Caco-2 (cell line): ENCODE measurements at regions not wholly inside any gene's neighbourhood (a gene's known extent, or its start where the extent isn't known, plus 50 kb on each side); places are given as distances from the start of the nearest gene placed in this dataset.

Experiments
- BruUV-seq: library from RNA; stranded (reverse); fragments of 400-500 nt; replicated peaks from 2 replicates; lab custom pipeline; 2021; lab: Mats Ljungman, UMichigan
- CTCF ChIA-PET: fragments of 300-600 bp; sonication (Branson Sonifier 250); formaldehyde crosslinking; loops from one replicate; lab custom pipeline; 2022; ENCODE audit warnings: antibody characterized with exemption; lab: Charles Lee
- POLR2A ChIA-PET: fragments of 300-600 bp; sonication (Branson Sonifier 250); formaldehyde crosslinking; loops from one replicate; lab custom pipeline; 2022; ENCODE audit warnings: antibody characterized with exemption; lab: Charles Lee
- DNase-seq, 2 experiments: peaks; one replicate each; pipeline versions ENCODE4 v3.0.0 to v3.0.0-alpha.2; 2020 to 2022
- H3K27me3 ChIP-seq: replicated peaks from 2 replicates; pipeline ENCODE4 v1.6.0; 2011; ENCODE audit warnings: low read length; ENCODE audit not compliant: control insufficient read depth, insufficient read depth
- H3K36me3 ChIP-seq: 2 replicates; pipeline ENCODE4 v1.5.1; 2011; ENCODE audit warnings: low read length; ENCODE audit not compliant: control insufficient read depth, insufficient read depth
- H3K4me1 ChIP-seq: fragments of 250-450 bp; sonication (Bioruptor Pico); 2 replicates; pipeline ENCODE4 v1.5.1; 2020; ENCODE audit warnings: mild to moderate bottlenecking
- H3K4me3 ChIP-seq: 2 replicates; pipeline ENCODE4 v1.5.1; 2011; ENCODE audit warnings: low read depth, mild to moderate bottlenecking, control low read depth, low read length
- H3K9me3 ChIP-seq: fragments of 250-450 bp; sonication (Bioruptor Pico); 2 replicates; pipeline ENCODE4 v1.5.1; 2020; ENCODE audit warnings: mild to moderate bottlenecking, moderate library complexity
- H3K27ac Mint-ChIP-seq: one replicate; pipeline ENCODE4 v1.8.0; 2022; ENCODE audit warnings: mixed read lengths; ENCODE audit not compliant: unreplicated experiment
- H3K27me3 Mint-ChIP-seq: one replicate; pipeline ENCODE4 v1.8.0; 2022; ENCODE audit warnings: mixed read lengths; ENCODE audit not compliant: insufficient read depth, unreplicated experiment
- H3K36me3 Mint-ChIP-seq: one replicate; pipeline ENCODE4 v1.8.0; 2022; ENCODE audit warnings: mild to moderate bottlenecking, mixed read lengths; ENCODE audit not compliant: insufficient read depth, unreplicated experiment
- H3K4me1 Mint-ChIP-seq: one replicate; pipeline ENCODE4 v1.8.0; 2022; ENCODE audit warnings: low read depth, mixed read lengths; ENCODE audit not compliant: unreplicated experiment
- H3K4me3 Mint-ChIP-seq: one replicate; pipeline ENCODE4 v1.8.0; 2022; ENCODE audit warnings: mild to moderate bottlenecking, moderate library complexity, mixed read lengths; ENCODE audit not compliant: unreplicated experiment
- H3K9me3 Mint-ChIP-seq: one replicate; pipeline ENCODE4 v1.8.0; 2022; ENCODE audit warnings: mixed read lengths; ENCODE audit not compliant: unreplicated experiment
- CTCF ChIP-seq, 2 experiments: fragments of 200-600 bp in 1 of 2; IDR thresholded peaks; 1 replicate in 1 of 2; 2 replicates in 1 of 2; pipeline versions ENCODE4 v1.5.1 to v1.8.0; 2011 to 2022; ENCODE audit warnings: antibody characterized with exemption in 1 of 2, control low read depth in 1 of 2, inconsistent platforms in 1 of 2, low read depth in 1 of 2, low read length in 1 of 2, mild to moderate bottlenecking in 1 of 2, moderate library complexity in 1 of 2; ENCODE audit not compliant: insufficient read depth in 1 of 2, severe bottlenecking in 1 of 2, unreplicated experiment in 1 of 2
- intact Hi-C: fragments of 100-400 bp; cut with micrococcal nuclease; formaldehyde crosslinking; loops from one replicate; pipeline ENCODE4 v1.10.0; 2022; ENCODE audit not compliant: unreplicated experiment

- no peak for TF ChIP-seq CTCF (IDR thresholded peaks at IDR 0.05; ENCODE audit: insufficient read depth in 1 of 2, low read depth in 1 of 2, low read length in 1 of 2, severe bottlenecking in 1 of 2, unreplicated experiment in 1 of 2)
- Mint-ChIP-seq H3K27ac (no peak overlapping the region), H3K4me3 (no peak overlapping the region), H3K27me3 (no peaks in the 10 kb centered on the region), H3K9me3 (no peaks in the 10 kb centered on the region), H3K36me3 (no peaks in the 10 kb centered on the region), H3K4me1 (no peaks in the 10 kb centered on the region)
- DNase-seq: no peak
- intact Hi-C loops: no loop called here
- no TSS peak for BruUV-seq
- H3K27me3 ChIP-seq: no peaks in the 10 kb centered on the region
- no peaks in the 10 kb centered on the region for H3K4me1 ChIP-seq
- H3K9me3 ChIP-seq: no peaks in the 10 kb centered on the region
- POLR2A ChIA-PET: no interaction called here
- H3K36me3 ChIP-seq: no peaks in the 10 kb centered on the region
- CTCF ChIA-PET: no interaction called here
- H3K4me3 ChIP-seq: no peak overlapping the region
Measured at GRCh38 chr5:165559645-165560044, 2054.2 kb downstream of the MAT2B start.

DNA sequence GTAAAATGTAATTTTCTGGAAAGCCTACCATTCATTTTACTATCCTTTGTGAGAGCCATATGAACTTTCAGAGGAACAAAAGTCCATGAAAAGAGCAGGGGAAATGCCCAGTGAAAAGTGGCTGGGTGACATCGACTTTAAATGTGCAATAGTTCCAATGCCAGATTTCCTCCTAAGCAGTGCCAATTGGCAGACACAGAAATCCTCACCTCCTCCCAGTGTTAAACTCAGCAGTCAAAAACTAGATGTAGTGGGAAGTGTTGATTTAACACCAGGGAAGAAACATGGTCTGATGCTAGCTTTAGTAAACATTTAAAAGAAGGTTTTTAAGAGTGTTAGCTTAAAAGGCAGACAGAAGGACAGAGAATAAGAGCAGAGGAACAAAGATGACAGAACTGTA is 2055.2 kb downstream of the MAT2B start:
- POLR2A ChIA-PET: no interaction called here
- Mint-ChIP-seq H3K9me3 (no peaks in the 10 kb centered on the region), H3K27me3 (no peaks in the 10 kb centered on the region)

DNA sequence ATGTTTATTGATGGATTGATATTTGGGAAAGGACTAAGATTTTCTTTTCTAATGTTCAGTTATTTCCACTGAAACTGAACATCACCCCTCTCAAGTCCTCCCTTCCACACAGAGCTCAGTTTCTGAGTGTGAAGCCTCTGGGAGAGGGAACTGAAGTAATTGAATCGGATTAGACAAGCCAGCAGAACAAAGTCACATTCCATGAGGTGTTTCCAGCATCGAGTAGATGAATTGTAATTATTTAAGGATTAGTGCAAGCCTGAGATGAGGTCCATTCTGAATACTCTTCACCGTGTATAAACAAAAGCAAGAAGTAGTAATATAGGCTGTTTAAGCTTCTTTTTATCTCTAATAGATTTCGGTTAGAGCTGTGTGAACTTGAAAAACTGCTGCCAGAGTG is 2060.5 kb downstream of the MAT2B start:
- intact Hi-C loops: no loop called here
- H3K9me3 ChIP-seq: no peaks in the 10 kb centered on the region
- H3K9me3 Mint-ChIP-seq: no peaks in the 10 kb centered on the region
- DNase-seq: no peak
- no peaks in the 10 kb centered on the region for H3K36me3 Mint-ChIP-seq
- no peaks in the 10 kb centered on the region for H3K4me1 ChIP-seq
- no TSS peak for BruUV-seq
- no peak for TF ChIP-seq CTCF (IDR thresholded peaks at IDR 0.05; ENCODE audit: insufficient read depth in 1 of 2, low read depth in 1 of 2, low read length in 1 of 2, severe bottlenecking in 1 of 2, unreplicated experiment in 1 of 2)
- H3K36me3 ChIP-seq: no peaks in the 10 kb centered on the region
- H3K4me3 ChIP-seq: no peak overlapping the region
- ChIA-PET POLR2A (no interaction called here), CTCF (interaction anchor here (1.0 kb wide), 1 partner anchor 1610 kb away, joined by 3 read pairs; no protein-coding TSS in a partner anchor)
- no peaks in the 10 kb centered on the region for H3K4me1 Mint-ChIP-seq
- H3K4me3 Mint-ChIP-seq: no peak overlapping the region
- no peaks in the 10 kb centered on the region for H3K27me3 ChIP-seq
- H3K27me3 Mint-ChIP-seq: no peaks in the 10 kb centered on the region
- H3K27ac Mint-ChIP-seq: no peak overlapping the region

More for the DNA sequence above, 2055.2 kb downstream of the MAT2B start:
- H3K9me3 ChIP-seq: no peaks in the 10 kb centered on the region
- no peak for TF ChIP-seq CTCF (IDR thresholded peaks at IDR 0.05; ENCODE audit: insufficient read depth in 1 of 2, low read depth in 1 of 2, low read length in 1 of 2, severe bottlenecking in 1 of 2, unreplicated experiment in 1 of 2)
- no peaks in the 10 kb centered on the region for H3K4me1 ChIP-seq
- no peak for DNase-seq
- BruUV-seq: no TSS peak
- no peaks in the 10 kb centered on the region for H3K4me1 Mint-ChIP-seq
- H3K36me3 Mint-ChIP-seq: no peaks in the 10 kb centered on the region
- CTCF ChIA-PET: no interaction called here
- no peaks in the 10 kb centered on the region for H3K27me3 ChIP-seq
- no peak overlapping the region for H3K4me3 ChIP-seq
- intact Hi-C loops: no loop called here
- H3K27ac Mint-ChIP-seq: no peak overlapping the region
- no peaks in the 10 kb centered on the region for H3K36me3 ChIP-seq
- H3K4me3 Mint-ChIP-seq: no peak overlapping the region
